ENCODE measurements at regions not wholly inside any gene's neighbourhood (a gene's known extent, or its start where the extent isn't known, plus 50 kb on each side); places are given as distances from the start of the nearest gene placed in this dataset.

- H3K4me3 ChIP-seq (ENCODE audit: low read depth, low read length), result no peak overlapping the region
- no peak for TF ChIP-seq CTCF (IDR thresholded peaks at IDR 0.05; ENCODE audit: low read depth, low read length)
Measured at GRCh38 chr2:173653432-173653805, 298.7 kb downstream of the CDCA7 start.

GRCh38 chr2:173654161-173654895 is 299.7 kb downstream of the CDCA7 start:
- no peak overlapping the region for H3K4me3 ChIP-seq (ENCODE audit: low read depth, low read length)
- TF ChIP-seq CTCF (IDR thresholded peaks at IDR 0.05; ENCODE audit: low read depth, low read length), result no peak

- no peak for TF ChIP-seq CTCF (IDR thresholded peaks at IDR 0.05; ENCODE audit: low read depth, low read length)
- H3K4me3 ChIP-seq (ENCODE audit: low read depth, low read length), result no peak overlapping the region
Measured at GRCh38 chr2:173654896-173655265, 300.2 kb downstream of the CDCA7 start.

- TF ChIP-seq CTCF (IDR thresholded peaks at IDR 0.05; ENCODE audit: low read depth, low read length), result no peak
- H3K4me3 ChIP-seq (ENCODE audit: low read depth, low read length), result no peak overlapping the region
Measured at GRCh38 chr2:173656086-173656485, 301.4 kb downstream of the CDCA7 start.

- no peak for TF ChIP-seq CTCF (IDR thresholded peaks at IDR 0.05; ENCODE audit: low read depth, low read length)
Measured at GRCh38 chr2:173657996-173658717, 303.5 kb downstream of the CDCA7 start.

GRCh38 chr2:173658946-173659371 is 304.3 kb downstream of the CDCA7 start:
- TF ChIP-seq CTCF (IDR thresholded peaks at IDR 0.05; ENCODE audit: low read depth, low read length), result no peak
- H3K4me3 ChIP-seq (ENCODE audit: low read depth, low read length), result no peak overlapping the region

More at GRCh38 chr2:173657996-173658717, 303.5 kb downstream of the CDCA7 start:
- H3K4me3 ChIP-seq (ENCODE audit: low read depth, low read length), result no peak overlapping the region

GRCh38 chr2:173659509-173659908 is 304.8 kb downstream of the CDCA7 start:
- no peak for TF ChIP-seq CTCF (IDR thresholded peaks at IDR 0.05; ENCODE audit: low read depth, low read length)
- no peak overlapping the region for H3K4me3 ChIP-seq (ENCODE audit: low read depth, low read length)

Data from WI38 (cell line).